ENCODE measurements at regions not wholly inside any gene's neighbourhood (a gene's known extent, or its start where the extent isn't known, plus 50 kb on each side); places are given as distances from the start of the nearest gene placed in this dataset.

DNA sequence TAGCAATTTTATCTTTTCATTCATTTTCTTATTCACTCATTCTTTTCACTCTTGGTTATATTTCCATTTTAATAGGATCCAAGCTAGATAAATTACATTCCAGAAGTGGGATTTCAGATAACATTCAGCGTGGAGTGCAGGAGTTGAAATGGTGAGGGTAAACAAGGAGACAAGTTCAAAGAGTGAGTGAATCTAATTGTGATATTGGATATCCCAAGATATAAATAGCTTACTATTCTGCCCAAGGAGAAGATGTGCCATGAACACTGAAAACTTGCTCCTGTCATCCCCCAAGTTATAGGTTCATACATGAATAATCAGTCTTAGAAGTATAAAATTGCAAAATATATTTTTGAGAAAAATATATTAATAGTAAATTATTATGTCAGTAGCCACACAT is 459.3 kb downstream of the CETN3 start:
- Histone ChIP-seq H3K4me2 (ENCODE audit: low read depth, low read length, poor library complexity, severe bottlenecking) (no peak overlapping the region), H2AFZ (ENCODE audit: low read depth, low read length, severe bottlenecking) (no peak overlapping the region), H3K9ac (ENCODE audit: low read length) (no peak overlapping the region), H4K20me1 (ENCODE audit: low read depth, low read length) (no peaks in the 10 kb centered on the region), H3K27me3 (ENCODE audit: low read length) (no peaks in the 10 kb centered on the region), H3K79me2 (ENCODE audit: insufficient read depth, low read length) (no peaks in the 10 kb centered on the region), H3K9me3 (ENCODE audit: insufficient read depth, low read length) (no peaks in the 10 kb centered on the region), H3K9me2 (replicated peaks; ENCODE audit: insufficient read depth, low read length) (no peaks in the 10 kb centered on the region), H3F3A (ENCODE audit: insufficient read depth) (no peaks in the 10 kb centered on the region), H3K36me3 (ENCODE audit: low read length) (no peaks in the 10 kb centered on the region), H3K27ac (ENCODE audit: low read depth, low read length) (no peak overlapping the region), H3K4me3 (ENCODE audit: insufficient read depth, low read length, poor library complexity, severe bottlenecking) (no peak overlapping the region)
- TF ChIP-seq EZH2phosphoT487 (conservative IDR thresholded peaks at IDR 0.05; ENCODE audit: low read length) (no peak), CTCF (IDR thresholded peaks at IDR 0.05; ENCODE audit: insufficient read depth, low read length, poor library complexity, severe bottlenecking) (no peak)

DNA sequence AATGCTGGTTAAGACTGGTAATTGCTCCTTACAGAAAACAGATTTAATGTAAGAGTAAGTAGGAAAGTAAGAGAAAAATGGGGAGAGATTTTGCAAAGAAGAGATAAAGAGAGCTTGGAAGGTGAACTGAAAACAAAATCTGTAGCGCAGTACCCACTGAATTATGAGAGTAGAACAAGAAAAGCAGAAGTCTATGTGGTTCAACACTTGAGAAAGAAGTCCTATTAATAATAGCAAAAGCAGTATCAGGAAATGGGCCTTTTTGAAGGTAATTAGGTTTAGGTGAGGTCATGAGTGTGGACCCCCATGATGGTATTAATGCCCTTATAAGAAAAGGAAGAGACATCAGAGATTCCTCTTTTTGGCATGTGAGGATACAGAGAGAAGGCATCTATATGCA is 460.6 kb downstream of the CETN3 start:
- Histone ChIP-seq H3K79me2 (ENCODE audit: insufficient read depth, low read length) (no peaks in the 10 kb centered on the region), H3K4me2 (ENCODE audit: low read depth, low read length, poor library complexity, severe bottlenecking) (no peak overlapping the region), H3K9me2 (replicated peaks; ENCODE audit: insufficient read depth, low read length) (no peaks in the 10 kb centered on the region), H2AFZ (ENCODE audit: low read depth, low read length, severe bottlenecking) (no peak overlapping the region), H3F3A (ENCODE audit: insufficient read depth) (no peaks in the 10 kb centered on the region), H3K27ac (ENCODE audit: low read depth, low read length) (no peak overlapping the region), H3K9me3 (ENCODE audit: insufficient read depth, low read length) (no peaks in the 10 kb centered on the region), H3K27me3 (ENCODE audit: low read length) (no peaks in the 10 kb centered on the region), H3K36me3 (ENCODE audit: low read length) (no peaks in the 10 kb centered on the region), H3K9ac (ENCODE audit: low read length) (no peak overlapping the region), H4K20me1 (ENCODE audit: low read depth, low read length) (no peaks in the 10 kb centered on the region), H3K4me3 (ENCODE audit: insufficient read depth, low read length, poor library complexity, severe bottlenecking) (no peak overlapping the region)
- TF ChIP-seq CTCF (IDR thresholded peaks at IDR 0.05; ENCODE audit: insufficient read depth, low read length, poor library complexity, severe bottlenecking) (no peak), EZH2phosphoT487 (conservative IDR thresholded peaks at IDR 0.05; ENCODE audit: low read length) (no peak)

GRCh38 chr5:89946916-89947315 is 462.6 kb downstream of the CETN3 start:
- Histone ChIP-seq H3K36me3 (ENCODE audit: low read length) (no peaks in the 10 kb centered on the region), H3K9ac (ENCODE audit: low read length) (no peak overlapping the region), H3K79me2 (ENCODE audit: insufficient read depth, low read length) (no peaks in the 10 kb centered on the region), H3K27me3 (ENCODE audit: low read length) (no peaks in the 10 kb centered on the region), H4K20me1 (ENCODE audit: low read depth, low read length) (no peaks in the 10 kb centered on the region), H3K27ac (ENCODE audit: low read depth, low read length) (no peak overlapping the region), H2AFZ (ENCODE audit: low read depth, low read length, severe bottlenecking) (no peak overlapping the region), H3F3A (ENCODE audit: insufficient read depth) (no peaks in the 10 kb centered on the region), H3K9me2 (replicated peaks; ENCODE audit: insufficient read depth, low read length) (no peaks in the 10 kb centered on the region), H3K9me3 (ENCODE audit: insufficient read depth, low read length) (no peaks in the 10 kb centered on the region), H3K4me3 (ENCODE audit: insufficient read depth, low read length, poor library complexity, severe bottlenecking) (no peak overlapping the region), H3K4me2 (ENCODE audit: low read depth, low read length, poor library complexity, severe bottlenecking) (no peak overlapping the region)
- TF ChIP-seq EZH2phosphoT487 (conservative IDR thresholded peaks at IDR 0.05; ENCODE audit: low read length) = no peak
- no peak for TF ChIP-seq CTCF (IDR thresholded peaks at IDR 0.05; ENCODE audit: insufficient read depth, low read length, poor library complexity, severe bottlenecking)

DNA sequence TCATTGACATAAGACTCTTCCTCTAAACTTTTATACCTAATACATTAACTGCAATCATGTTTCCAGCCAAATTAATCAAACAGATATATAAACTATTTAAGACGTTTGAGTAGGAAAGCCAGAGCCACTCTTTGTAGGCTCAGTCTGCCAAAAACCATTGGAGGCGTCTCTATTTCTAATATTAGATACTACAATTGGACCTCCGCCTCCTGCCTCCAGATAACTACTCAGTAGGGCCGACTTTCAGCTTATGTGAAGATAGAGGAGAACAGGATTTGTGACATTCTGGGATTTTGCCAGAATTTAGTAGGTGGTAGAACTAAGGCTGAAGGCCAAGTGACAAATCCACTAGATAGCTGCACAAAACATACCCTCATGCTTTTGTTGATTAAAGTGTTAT is 463.0 kb downstream of the CETN3 start:
- H3K27ac ChIP-seq (ENCODE audit: low read depth, low read length) = no peak overlapping the region
- no peaks in the 10 kb centered on the region for H3K36me3 ChIP-seq (ENCODE audit: low read length)
- TF ChIP-seq CTCF (IDR thresholded peaks at IDR 0.05; ENCODE audit: insufficient read depth, low read length, poor library complexity, severe bottlenecking) (no peak), EZH2phosphoT487 (conservative IDR thresholded peaks at IDR 0.05; ENCODE audit: low read length) (no peak)

More for the DNA sequence above, 463.0 kb downstream of the CETN3 start:
- H3K9ac ChIP-seq (ENCODE audit: low read length) = no peak overlapping the region
- no peaks in the 10 kb centered on the region for H3K9me3 ChIP-seq (ENCODE audit: insufficient read depth, low read length)
- no peaks in the 10 kb centered on the region for H4K20me1 ChIP-seq (ENCODE audit: low read depth, low read length)
- H3K27me3 ChIP-seq (ENCODE audit: low read length) = no peaks in the 10 kb centered on the region
- H3F3A ChIP-seq (ENCODE audit: insufficient read depth) = no peaks in the 10 kb centered on the region
- no peaks in the 10 kb centered on the region for H3K79me2 ChIP-seq (ENCODE audit: insufficient read depth, low read length)
- H2AFZ ChIP-seq (ENCODE audit: low read depth, low read length, severe bottlenecking) = no peak overlapping the region
- H3K4me2 ChIP-seq (ENCODE audit: low read depth, low read length, poor library complexity, severe bottlenecking) = no peak overlapping the region
- H3K9me2 ChIP-seq (replicated peaks; ENCODE audit: insufficient read depth, low read length) = no peaks in the 10 kb centered on the region
- no peak overlapping the region for H3K4me3 ChIP-seq (ENCODE audit: insufficient read depth, low read length, poor library complexity, severe bottlenecking)

Data from SU-DHL-6 (cell line).